A673 (cell line): ENCODE measurements at regions not wholly inside any gene's neighbourhood (a gene's known extent, or its start where the extent isn't known, plus 50 kb on each side); places are given as distances from the start of the nearest gene placed in this dataset.

Source experiments
- CTCF ChIP-seq: fragments of 300-800, 200-600 bp; sonication (generic); conservative IDR thresholded peaks from 2 replicates; pipeline ENCODE4 v1.5.1; 2017; ENCODE audit warnings: low read depth, mild to moderate bottlenecking, antibody characterized with exemption, low read length, moderate library complexity, mixed read lengths
- EZH2 ChIP-seq: fragments of 200-600 bp; sonication (generic); IDR thresholded peaks from 2 replicates; pipeline ENCODE4 v1.6.1; 2017; ENCODE audit warnings: borderline replicate concordance, low read depth, mild to moderate bottlenecking, mixed read lengths, antibody characterized with exemption, low read length; ENCODE audit not compliant: poor library complexity, severe bottlenecking

GRCh38 chr1:72705921-72706320 lies 423.6 kb upstream of the NEGR1 start:
- TF ChIP-seq CTCF (no peak), EZH2 (no peak)
